SH-SY5Y (cell line): ENCODE measurements at regions not wholly inside any gene's neighbourhood (a gene's known extent, or its start where the extent isn't known, plus 50 kb on each side); places are given as distances from the start of the nearest gene placed in this dataset.

Experiments
- GATA2 ChIP-seq: IDR thresholded peaks from 2 replicates; pipeline ENCODE4 v1.6.1; 2011; ENCODE audit warnings: mild to moderate bottlenecking, low read depth, low read length
- GATA3 ChIP-seq: IDR thresholded peaks from 2 replicates; pipeline ENCODE4 v1.6.1; 2011; ENCODE audit warnings: low read depth, mild to moderate bottlenecking, low read length, moderate library complexity

- TF ChIP-seq GATA2 (no peak), GATA3 (no peak)
Measured at GRCh38 chr3:148229107-148229506, 468.6 kb upstream of the AGTR1 start.
